OCI-LY3 (cell line): ENCODE measurements at regions not wholly inside any gene's neighbourhood (a gene's known extent, or its start where the extent isn't known, plus 50 kb on each side); places are given as distances from the start of the nearest gene placed in this dataset.

Source experiments
- H2AFZ ChIP-seq: fragments of 200-600, 300-600 bp; shearing (Covaris generic); 2 replicates; pipeline ENCODE4 v1.6.0; 2014; ENCODE audit warnings: antibody characterized with exemption, low read depth, low read length
- H3K27ac ChIP-seq: fragments of 200-600, 300-600 bp; sonication (generic); 2 replicates; pipeline ENCODE4 v1.5.1; 2014; ENCODE audit warnings: mild to moderate bottlenecking, low read length, moderate library complexity, mixed read lengths
- H3K27me3 ChIP-seq: fragments of 200-600, 300-600 bp; sonication (generic); 2 replicates; pipeline ENCODE4 v1.6.1; 2014; ENCODE audit warnings: low read depth, low read length, mixed read lengths
- H3K36me3 ChIP-seq: fragments of 200-600, 300-600 bp; sonication (generic); replicated peaks from 2 replicates; pipeline ENCODE3; 2014; ENCODE audit warnings: low read depth, low read length, mixed read lengths
- H3K4me1 ChIP-seq: fragments of 300-600, 200-600 bp; sonication (generic); 2 replicates; pipeline ENCODE4 v1.6.1; 2014; ENCODE audit warnings: low read length, mixed read lengths
- H3K4me2 ChIP-seq: fragments of 200-600, 300-600 bp; sonication (generic); 2 replicates; pipeline ENCODE4 v1.6.1; 2014; ENCODE audit warnings: low read length, mixed read lengths
- H3K4me3 ChIP-seq: fragments of 300-600, 200-600 bp; sonication (generic); 2 replicates; pipeline ENCODE4 v1.5.1; 2014; ENCODE audit warnings: antibody characterized with exemption, mild to moderate bottlenecking, low read length, moderate library complexity
- H3K79me2 ChIP-seq: fragments of 300-600, 200-600 bp; shearing (Covaris generic); 2 replicates; pipeline ENCODE4 v1.6.1; 2014; ENCODE audit warnings: mild to moderate bottlenecking, low read length, mixed read lengths
- H3K9ac ChIP-seq: fragments of 300-600, 200-600 bp; shearing (Covaris generic); 2 replicates; pipeline ENCODE4 v1.6.0; 2014; ENCODE audit warnings: mild to moderate bottlenecking, low read length, moderate library complexity
- H3K9me3 ChIP-seq: fragments of 200-600, 300-600 bp; shearing (Covaris generic); 2 replicates; pipeline ENCODE4 v1.6.1; 2014; ENCODE audit warnings: low read length, mixed read lengths; ENCODE audit not compliant: insufficient read depth
- H4K20me1 ChIP-seq: fragments of 200-600, 300-600 bp; sonication (generic); 2 replicates; pipeline ENCODE4 v1.6.1; 2016; ENCODE audit warnings: low read length, mixed read lengths; ENCODE audit not compliant: insufficient read depth
- EZH2phosphoT487 ChIP-seq: fragments of 200-600 bp; shearing (Covaris generic); IDR thresholded peaks from 2 replicates; pipeline ENCODE4 v1.6.1; 2018; ENCODE audit warnings: antibody characterized with exemption, mixed run types, low read depth
- TF ChIP-seq, protein P1 (sequence below): fragments of 200-600, 300-600 bp; sonication (generic); IDR thresholded peaks from 2 replicates; pipeline ENCODE4 v1.5.1; 2014; ENCODE audit warnings: antibody characterized with exemption, low read length, low read depth

- Histone ChIP-seq H3K4me2 (no peak overlapping the region), H3K9me3 (no peaks in the 10 kb centered on the region), H3K36me3 (no peaks in the 10 kb centered on the region), H3K27me3 (no peaks in the 10 kb centered on the region), H3K4me3 (no peak overlapping the region), H2AFZ (no peak overlapping the region), H3K9ac (no peak overlapping the region), H3K79me2 (no peaks in the 10 kb centered on the region), H3K27ac (no peak overlapping the region), H3K4me1 (peaks cover 11% of the 10 kb centered on the region), H4K20me1 (no peaks in the 10 kb centered on the region)
- TF ChIP-seq EZH2phosphoT487, result no peak
- TF ChIP-seq, protein P1, sequence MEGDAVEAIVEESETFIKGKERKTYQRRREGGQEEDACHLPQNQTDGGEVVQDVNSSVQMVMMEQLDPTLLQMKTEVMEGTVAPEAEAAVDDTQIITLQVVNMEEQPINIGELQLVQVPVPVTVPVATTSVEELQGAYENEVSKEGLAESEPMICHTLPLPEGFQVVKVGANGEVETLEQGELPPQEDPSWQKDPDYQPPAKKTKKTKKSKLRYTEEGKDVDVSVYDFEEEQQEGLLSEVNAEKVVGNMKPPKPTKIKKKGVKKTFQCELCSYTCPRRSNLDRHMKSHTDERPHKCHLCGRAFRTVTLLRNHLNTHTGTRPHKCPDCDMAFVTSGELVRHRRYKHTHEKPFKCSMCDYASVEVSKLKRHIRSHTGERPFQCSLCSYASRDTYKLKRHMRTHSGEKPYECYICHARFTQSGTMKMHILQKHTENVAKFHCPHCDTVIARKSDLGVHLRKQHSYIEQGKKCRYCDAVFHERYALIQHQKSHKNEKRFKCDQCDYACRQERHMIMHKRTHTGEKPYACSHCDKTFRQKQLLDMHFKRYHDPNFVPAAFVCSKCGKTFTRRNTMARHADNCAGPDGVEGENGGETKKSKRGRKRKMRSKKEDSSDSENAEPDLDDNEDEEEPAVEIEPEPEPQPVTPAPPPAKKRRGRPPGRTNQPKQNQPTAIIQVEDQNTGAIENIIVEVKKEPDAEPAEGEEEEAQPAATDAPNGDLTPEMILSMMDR, result no peak
Observed at GRCh38 chr5:85709728-85710127, 908.0 kb upstream of the COX7C start.

- Histone ChIP-seq H4K20me1 (no peaks in the 10 kb centered on the region), H3K4me2 (no peak overlapping the region), H3K27me3 (no peaks in the 10 kb centered on the region), H3K9me3 (no peaks in the 10 kb centered on the region), H3K36me3 (no peaks in the 10 kb centered on the region), H3K9ac (no peak overlapping the region), H3K4me3 (no peak overlapping the region), H3K27ac (no peak overlapping the region), H3K79me2 (no peaks in the 10 kb centered on the region), H2AFZ (no peak overlapping the region), H3K4me1 (no peaks in the 10 kb centered on the region)
- TF ChIP-seq, protein P1, result no peak
- TF ChIP-seq EZH2phosphoT487, result no peak
Observed at GRCh38 chr5:85716344-85717202, 901.2 kb upstream of the COX7C start.

- Histone ChIP-seq H4K20me1 (no peaks in the 10 kb centered on the region), H3K36me3 (no peaks in the 10 kb centered on the region), H3K79me2 (no peaks in the 10 kb centered on the region), H2AFZ (no peak overlapping the region), H3K9me3 (no peaks in the 10 kb centered on the region), H3K4me1 (no peaks in the 10 kb centered on the region), H3K27ac (no peak overlapping the region), H3K9ac (no peak overlapping the region), H3K27me3 (no peaks in the 10 kb centered on the region), H3K4me2 (no peak overlapping the region), H3K4me3 (no peak overlapping the region)
- TF ChIP-seq, protein P1, result no peak
Observed at GRCh38 chr5:85717203-85717563, 900.6 kb upstream of the COX7C start.

GRCh38 chr5:85732185-85732584 lies 885.6 kb upstream of the COX7C start:
- H3K4me2 ChIP-seq, result no peak overlapping the region
- no peak overlapping the region for H3K9ac ChIP-seq
- H3K27ac ChIP-seq, result no peak overlapping the region
- H3K36me3 ChIP-seq, result no peaks in the 10 kb centered on the region
- no peaks in the 10 kb centered on the region for H3K27me3 ChIP-seq
- H3K79me2 ChIP-seq, result no peaks in the 10 kb centered on the region
- H3K9me3 ChIP-seq, result no peaks in the 10 kb centered on the region
- no peak overlapping the region for H3K4me3 ChIP-seq
- no peak overlapping the region for H2AFZ ChIP-seq
- no peaks in the 10 kb centered on the region for H3K4me1 ChIP-seq
- TF ChIP-seq, protein P1, result no peak
- TF ChIP-seq EZH2phosphoT487, result no peak
- H4K20me1 ChIP-seq, result no peaks in the 10 kb centered on the region
